H9 (cell line): ENCODE measurements at regions not wholly inside any gene's neighbourhood (a gene's known extent, or its start where the extent isn't known, plus 50 kb on each side); places are given as distances from the start of the nearest gene placed in this dataset.

Source experiments
- DNase-seq: peaks from one replicate; pipeline ENCODE4 v3.0.0-alpha.2; 2017
- H2AFZ ChIP-seq: one replicate; pipeline ENCODE4 v1.6.1; 2013; ENCODE audit warnings: mild to moderate bottlenecking, low read length, control low read depth, moderate library complexity
- H2AK5ac ChIP-seq: 2 replicates; pipeline ENCODE4 v1.6.1; 2013; ENCODE audit warnings: low read length, control low read depth, mixed read lengths; ENCODE audit not compliant: insufficient read length
- H2BK120ac ChIP-seq: one replicate; pipeline ENCODE4 v1.6.1; 2013; ENCODE audit warnings: low read depth, mild to moderate bottlenecking, low read length, control low read depth, inconsistent platforms; ENCODE audit not compliant: poor library complexity, severe bottlenecking
- H2BK12ac ChIP-seq: 2 replicates; pipeline ENCODE4 v1.6.1; 2013; ENCODE audit warnings: low read length, control low read depth, mixed read lengths, low read depth; ENCODE audit not compliant: insufficient read length
- H2BK15ac ChIP-seq: 2 replicates; pipeline ENCODE4 v1.6.1; 2013; ENCODE audit warnings: low read depth, low read length, control low read depth
- H2BK20ac ChIP-seq: one replicate; pipeline ENCODE4 v1.6.1; 2013; ENCODE audit warnings: low read depth, mild to moderate bottlenecking, low read length, control low read depth, inconsistent platforms; ENCODE audit not compliant: poor library complexity, severe bottlenecking
- H2BK5ac ChIP-seq: 2 replicates; pipeline ENCODE4 v1.6.1; 2013; ENCODE audit warnings: low read length, control low read depth, mixed read lengths; ENCODE audit not compliant: insufficient read length
- H3K14ac ChIP-seq: 2 replicates; pipeline ENCODE4 v1.6.1; 2013; ENCODE audit warnings: low read length, control low read depth; ENCODE audit not compliant: insufficient read depth
- H3K18ac ChIP-seq: 2 replicates; pipeline ENCODE4 v1.6.1; 2013; ENCODE audit warnings: low read depth, mild to moderate bottlenecking, mixed read lengths, low read length, control low read depth; ENCODE audit not compliant: insufficient read length
- H3K23ac ChIP-seq: 2 replicates; pipeline ENCODE4 v1.6.1; 2013; ENCODE audit warnings: low read length, control low read depth, mixed read lengths, low read depth; ENCODE audit not compliant: insufficient read length
- H3K23me2 ChIP-seq: 2 replicates; pipeline ENCODE4 v1.6.1; 2013; ENCODE audit warnings: low read depth, mild to moderate bottlenecking, mixed read lengths, low read length, control low read depth; ENCODE audit not compliant: insufficient read length, poor library complexity, severe bottlenecking
- H3K27ac ChIP-seq: 2 replicates; pipeline ENCODE4 v1.5.1; 2013; ENCODE audit warnings: low read length, control low read depth, mixed read lengths, low read depth; ENCODE audit not compliant: insufficient read length
- H3K27me3 ChIP-seq: 2 replicates; pipeline ENCODE4 v1.6.1; 2013; ENCODE audit warnings: low read length, control low read depth, inconsistent platforms; ENCODE audit not compliant: insufficient read depth
- H3K4ac ChIP-seq: 2 replicates; pipeline ENCODE4 v1.6.1; 2013; ENCODE audit warnings: low read depth, mild to moderate bottlenecking, control low read depth, inconsistent platforms, low read length, moderate library complexity
- H3K4me1 ChIP-seq: 2 replicates; pipeline ENCODE4 v1.6.1; 2013; ENCODE audit warnings: low read length, control low read depth, inconsistent platforms; ENCODE audit not compliant: insufficient read depth
- H3K4me2 ChIP-seq: 2 replicates; pipeline ENCODE4 v1.6.1; 2013; ENCODE audit warnings: low read length, control low read depth, mixed read lengths; ENCODE audit not compliant: insufficient read length, insufficient read depth
- H3K56ac ChIP-seq: 2 replicates; pipeline ENCODE4 v1.6.1; 2013; ENCODE audit warnings: low read depth, mild to moderate bottlenecking, mixed read lengths, low read length, control low read depth; ENCODE audit not compliant: insufficient read length
- H3K79me1 ChIP-seq: 2 replicates; pipeline ENCODE4 v1.6.1; 2013; ENCODE audit warnings: low read depth, mild to moderate bottlenecking, moderate library complexity, low read length, control low read depth, inconsistent platforms; ENCODE audit not compliant: insufficient read depth, poor library complexity, severe bottlenecking
- H3K79me2 ChIP-seq: 2 replicates; pipeline ENCODE4 v1.6.1; 2013; ENCODE audit warnings: low read length, control low read depth, inconsistent platforms; ENCODE audit not compliant: insufficient read depth
- H3K9ac ChIP-seq: 2 replicates; pipeline ENCODE4 v1.6.1; 2013; ENCODE audit warnings: low read length, control low read depth, mixed read lengths; ENCODE audit not compliant: insufficient read length; ENCODE audit errors: extremely low read depth
- H3K9me3 ChIP-seq: one replicate; pipeline ENCODE4 v1.6.1; 2013; ENCODE audit warnings: low read depth, low read length, inconsistent platforms; ENCODE audit not compliant: control insufficient read depth
- H3T11ph ChIP-seq: one replicate; pipeline ENCODE4 v1.6.1; 2013; ENCODE audit warnings: mild to moderate bottlenecking, low read length, control low read depth, inconsistent platforms
- H4K20me1 ChIP-seq: one replicate; pipeline ENCODE4 v1.6.1; 2013; ENCODE audit not compliant: control insufficient read depth, insufficient read length, insufficient read depth
- H4K5ac ChIP-seq: 2 replicates; pipeline ENCODE4 v1.6.1; 2013; ENCODE audit warnings: low read depth, mild to moderate bottlenecking, mixed read lengths, low read length, control low read depth; ENCODE audit not compliant: insufficient read length
- H4K8ac ChIP-seq: replicated peaks from 2 replicates; pipeline ENCODE4 v1.6.1; 2013; ENCODE audit warnings: low read length, control low read depth, mixed read lengths, low read depth; ENCODE audit not compliant: insufficient read length
- H4K91ac ChIP-seq: 2 replicates; pipeline ENCODE4 v1.6.1; 2013; ENCODE audit warnings: low read depth, mild to moderate bottlenecking, moderate library complexity, mixed read lengths, low read length, control low read depth; ENCODE audit not compliant: insufficient read length
- H3K27ac Mint-ChIP-seq, 3 experiments: 2 replicates in 2 of 3; 3 replicates in 1 of 3; pipeline ENCODE4 v1.8.0; 2020 to 2021; ENCODE audit warnings: mixed read lengths in 3 of 3, mild to moderate bottlenecking in 1 of 3, moderate library complexity in 1 of 3
- H3K27me3 Mint-ChIP-seq: 2 replicates; pipeline ENCODE4 v1.8.0; 2021; ENCODE audit warnings: low read depth, mild to moderate bottlenecking, moderate library complexity, mixed read lengths
- H3K36me3 Mint-ChIP-seq, 3 experiments: 2 replicates in 2 of 3; 3 replicates in 1 of 3; pipeline ENCODE4 v1.8.0; 2020 to 2021; ENCODE audit warnings: low read depth in 3 of 3, mixed read lengths in 3 of 3; ENCODE audit not compliant: insufficient read depth in 1 of 3
- H3K4me1 Mint-ChIP-seq, 2 experiments: 2 replicates each; pipeline ENCODE4 v1.8.0; 2020; ENCODE audit warnings: mixed read lengths in 2 of 2
- H3K4me3 Mint-ChIP-seq, 2 experiments: 2 replicates in 1 of 2; 3 replicates in 1 of 2; pipeline ENCODE4 v1.8.0; 2020 to 2021; ENCODE audit warnings: mild to moderate bottlenecking in 2 of 2, mixed read lengths in 2 of 2, moderate library complexity in 1 of 2
- H3K9me3 Mint-ChIP-seq, 2 experiments: 2 replicates in 1 of 2; 3 replicates in 1 of 2; pipeline ENCODE4 v1.8.0; 2020; ENCODE audit warnings: mild to moderate bottlenecking in 2 of 2, mixed read lengths in 2 of 2, moderate library complexity in 1 of 2
- WGBS: extraction: QIAGEN DNeasy Blood & Tissue Kit; methylation state at CpG from one replicate; pipeline ENCODE4 v1.1.7; 2013; ENCODE audit warnings: missing lambda C conversion rate, low lambda C conversion rate, mixed read lengths; ENCODE audit not compliant: insufficient read length; ENCODE audit errors: extremely low coverage; 5-methylcytosine and 5-hydroxymethylcytosine counted together
- TF ChIP-seq, protein P1 (sequence below): fragments of 200-600 bp; sonication (generic); conservative IDR thresholded peaks from 3 replicates; pipeline ENCODE4 v1.8.0; 2021; ENCODE audit warnings: antibody characterized with exemption, mild to moderate bottlenecking

DNA sequence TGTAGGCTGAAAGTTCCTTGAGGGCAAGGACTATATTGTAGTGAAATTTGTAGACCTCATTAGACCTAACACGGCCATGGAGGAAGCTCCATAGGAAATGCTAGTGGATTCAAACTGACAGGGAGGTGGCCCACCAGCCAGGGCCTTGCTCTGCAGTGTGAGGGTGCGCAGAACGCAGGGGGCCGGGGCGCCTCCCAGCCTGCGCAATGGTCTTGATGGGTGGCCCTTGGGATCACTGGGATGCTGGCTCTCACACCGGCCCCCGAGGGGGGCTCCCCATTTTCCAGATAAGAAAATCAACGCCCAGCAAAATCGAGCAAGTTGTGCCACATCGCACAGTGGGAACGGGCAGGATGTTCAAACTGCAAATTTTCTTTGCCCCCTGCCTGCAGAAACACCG, 655.4 kb downstream of the GALR1 start:
- no peak for DNase-seq
- H3K79me1 ChIP-seq = no peaks in the 10 kb centered on the region
- no peak overlapping the region for H3K27ac ChIP-seq
- no peak overlapping the region for H2AK5ac ChIP-seq
- no peak overlapping the region for H4K5ac ChIP-seq
- no peak overlapping the region for H3K14ac ChIP-seq
- H2BK15ac ChIP-seq = no peak overlapping the region
- no peaks in the 10 kb centered on the region for H4K20me1 ChIP-seq
- H3K23me2 ChIP-seq = peaks cover under 1% of the 10 kb centered on the region
- H2BK5ac ChIP-seq = no peak overlapping the region
- H3K4me2 ChIP-seq = no peak overlapping the region
- no peak overlapping the region for H3T11ph ChIP-seq
- H4K8ac ChIP-seq = no peak overlapping the region
- H2BK20ac ChIP-seq = no peak overlapping the region
- Mint-ChIP-seq H3K36me3 (no peaks in the 10 kb centered on the region), H3K4me1 (peaks cover 10% of the 10 kb centered on the region in 2 experiments), H3K27ac (no peak overlapping the region), H3K27me3 (peaks cover 1% of the 10 kb centered on the region; the same call in 1 of the 2 replicates), H3K9me3 (no peaks in the 10 kb centered on the region), H3K4me3 (no peak overlapping the region)
- no peak overlapping the region for H3K18ac ChIP-seq
- H2BK120ac ChIP-seq = no peak overlapping the region
- H3K23ac ChIP-seq = no peak overlapping the region
- H3K4me1 ChIP-seq = no peaks in the 10 kb centered on the region
- H3K4ac ChIP-seq = no peak overlapping the region
- TF ChIP-seq, protein P1, sequence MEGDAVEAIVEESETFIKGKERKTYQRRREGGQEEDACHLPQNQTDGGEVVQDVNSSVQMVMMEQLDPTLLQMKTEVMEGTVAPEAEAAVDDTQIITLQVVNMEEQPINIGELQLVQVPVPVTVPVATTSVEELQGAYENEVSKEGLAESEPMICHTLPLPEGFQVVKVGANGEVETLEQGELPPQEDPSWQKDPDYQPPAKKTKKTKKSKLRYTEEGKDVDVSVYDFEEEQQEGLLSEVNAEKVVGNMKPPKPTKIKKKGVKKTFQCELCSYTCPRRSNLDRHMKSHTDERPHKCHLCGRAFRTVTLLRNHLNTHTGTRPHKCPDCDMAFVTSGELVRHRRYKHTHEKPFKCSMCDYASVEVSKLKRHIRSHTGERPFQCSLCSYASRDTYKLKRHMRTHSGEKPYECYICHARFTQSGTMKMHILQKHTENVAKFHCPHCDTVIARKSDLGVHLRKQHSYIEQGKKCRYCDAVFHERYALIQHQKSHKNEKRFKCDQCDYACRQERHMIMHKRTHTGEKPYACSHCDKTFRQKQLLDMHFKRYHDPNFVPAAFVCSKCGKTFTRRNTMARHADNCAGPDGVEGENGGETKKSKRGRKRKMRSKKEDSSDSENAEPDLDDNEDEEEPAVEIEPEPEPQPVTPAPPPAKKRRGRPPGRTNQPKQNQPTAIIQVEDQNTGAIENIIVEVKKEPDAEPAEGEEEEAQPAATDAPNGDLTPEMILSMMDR = no peak
- H4K91ac ChIP-seq = no peak overlapping the region
- H3K27me3 ChIP-seq = no peaks in the 10 kb centered on the region
- no peaks in the 10 kb centered on the region for H3K9me3 ChIP-seq
- no peak overlapping the region for H3K9ac ChIP-seq
- WGBS = no CpG with 5 or more reads among the region's 13 CpGs
- H2AFZ ChIP-seq = no peak overlapping the region
- no peaks in the 10 kb centered on the region for H3K79me2 ChIP-seq
- no peak overlapping the region for H3K56ac ChIP-seq
- H2BK12ac ChIP-seq = no peak overlapping the region
